HUES64 (cell line): ENCODE measurements at regions not wholly inside any gene's neighbourhood (a gene's known extent, or its start where the extent isn't known, plus 50 kb on each side); places are given as distances from the start of the nearest gene placed in this dataset.

Source experiments
- H3K27ac ChIP-seq: 2 replicates; pipeline ENCODE4 v1.7.0; 2013; ENCODE audit warnings: low read depth, low read length, inconsistent platforms
- H3K27me3 ChIP-seq: 2 replicates; pipeline ENCODE4 v1.6.1; 2013; ENCODE audit warnings: mild to moderate bottlenecking, low read length; ENCODE audit not compliant: insufficient read depth
- H3K36me3 ChIP-seq: 2 replicates; pipeline ENCODE4 v1.6.1; 2013; ENCODE audit warnings: mild to moderate bottlenecking, low read length; ENCODE audit not compliant: insufficient read depth
- H3K4me1 ChIP-seq: 2 replicates; pipeline ENCODE4 v1.6.1; 2013; ENCODE audit warnings: mild to moderate bottlenecking, low read length, moderate library complexity; ENCODE audit not compliant: insufficient read depth
- H3K4me3 ChIP-seq: 2 replicates; pipeline ENCODE4 v1.5.1; 2013; ENCODE audit warnings: mild to moderate bottlenecking, low read length, moderate library complexity
- H3K9ac ChIP-seq: 2 replicates; pipeline ENCODE4 v1.6.1; 2013; ENCODE audit warnings: mild to moderate bottlenecking, low read depth, low read length
- H3K9me3 ChIP-seq: 2 replicates; pipeline ENCODE4 v1.6.1; 2013; ENCODE audit warnings: low read depth, low read length; ENCODE audit not compliant: insufficient read depth
- WGBS: fragments of 150-250, 120-280 bp; methylation state at CpG from one replicate; pipeline ENCODE4 v1.1.7; 2013; ENCODE audit warnings: missing lambda C conversion rate; 5-methylcytosine and 5-hydroxymethylcytosine counted together

GRCh38 chr7:24409431-24410024, 125.5 kb downstream of the NPY start:
- 88% methylated on average over 6 of the region's 6 CpGs for WGBS
- Histone ChIP-seq H3K36me3 (peaks cover 15% of the 10 kb centered on the region), H3K27ac (peak overlapping the region; percentile 6; the same call in 1 of the 2 replicates), H3K4me1 (peaks cover 29% of the 10 kb centered on the region), H3K9me3 (peaks cover 8% of the 10 kb centered on the region; the same call in 1 of the 2 replicates), H3K9ac (no peak overlapping the region), H3K27me3 (no peaks in the 10 kb centered on the region), H3K4me3 (no peak overlapping the region)

- H3K27ac ChIP-seq, result no peak overlapping the region
- H3K4me1 ChIP-seq, result peaks cover 15% of the 10 kb centered on the region
- 85% methylated on average over 3 of the region's 3 CpGs for WGBS
- H3K9ac ChIP-seq, result no peak overlapping the region
- H3K4me3 ChIP-seq, result no peak overlapping the region
- no peaks in the 10 kb centered on the region for H3K27me3 ChIP-seq
- H3K9me3 ChIP-seq, result peaks cover 8% of the 10 kb centered on the region; the same call in 1 of the 2 replicates
- H3K36me3 ChIP-seq, result peaks cover 2% of the 10 kb centered on the region; the same call in 1 of the 2 replicates
These were observed 127.2 kb downstream of the NPY start for GRCh38 chr7:24411226-24411625.

GRCh38 chr7:24417526-24418120, 133.6 kb downstream of the NPY start:
- Histone ChIP-seq H3K4me1 (peaks cover 3% of the 10 kb centered on the region; the same call in 1 of the 2 replicates), H3K27ac (no peak overlapping the region), H3K4me3 (no peak overlapping the region), H3K9me3 (peaks cover 8% of the 10 kb centered on the region; the same call in 1 of the 2 replicates), H3K36me3 (no peaks in the 10 kb centered on the region), H3K9ac (no peak overlapping the region), H3K27me3 (no peaks in the 10 kb centered on the region)
- WGBS, result 87% methylated on average over 7 of the region's 7 CpGs

- H3K27me3 ChIP-seq, result no peaks in the 10 kb centered on the region
- peaks cover 2% of the 10 kb centered on the region; the same call in 1 of the 2 replicates for H3K9me3 ChIP-seq
- no peak overlapping the region for H3K27ac ChIP-seq
- H3K4me1 ChIP-seq, result peaks cover 3% of the 10 kb centered on the region; the same call in 1 of the 2 replicates
- H3K9ac ChIP-seq, result no peak overlapping the region
- no peak overlapping the region for H3K4me3 ChIP-seq
- H3K36me3 ChIP-seq, result no peaks in the 10 kb centered on the region
- WGBS, result 93% methylated on average over 2 of the region's 2 CpGs
These were observed 135.1 kb downstream of the NPY start for GRCh38 chr7:24419077-24419476.

GRCh38 chr7:24419511-24419910, 135.5 kb downstream of the NPY start:
- Histone ChIP-seq H3K27me3 (no peaks in the 10 kb centered on the region), H3K36me3 (no peaks in the 10 kb centered on the region), H3K9ac (no peak overlapping the region), H3K4me1 (peaks cover 3% of the 10 kb centered on the region; the same call in 1 of the 2 replicates), H3K9me3 (peaks cover 4% of the 10 kb centered on the region), H3K4me3 (no peak overlapping the region), H3K27ac (no peak overlapping the region)

- H3K9ac ChIP-seq, result no peak overlapping the region
- peaks cover 11% of the 10 kb centered on the region for H3K4me1 ChIP-seq
- 76% methylated on average over 4 of the region's 4 CpGs for WGBS
- no peaks in the 10 kb centered on the region for H3K36me3 ChIP-seq
- H3K4me3 ChIP-seq, result no peak overlapping the region
- H3K9me3 ChIP-seq, result peaks cover 27% of the 10 kb centered on the region
- H3K27ac ChIP-seq, result no peak overlapping the region
- H3K27me3 ChIP-seq, result no peaks in the 10 kb centered on the region
These were observed 138.5 kb downstream of the NPY start for GRCh38 chr7:24422441-24423010.

- Histone ChIP-seq H3K9ac (no peak overlapping the region), H3K9me3 (peaks cover 27% of the 10 kb centered on the region), H3K27me3 (peaks cover 10% of the 10 kb centered on the region; the same call in 1 of the 2 replicates), H3K36me3 (no peaks in the 10 kb centered on the region), H3K4me3 (no peak overlapping the region), H3K27ac (no peak overlapping the region), H3K4me1 (peaks cover 21% of the 10 kb centered on the region)
- WGBS, result 93% methylated on average over 5 of the region's 5 CpGs
These were observed 141.7 kb downstream of the NPY start for GRCh38 chr7:24425664-24426063.

- Histone ChIP-seq H3K4me3 (0 out of 2 replicates have a peak overlapping the region, but pooled peaks have one; percentile 5), H3K9me3 (peaks cover 27% of the 10 kb centered on the region), H3K27ac (peak overlapping the region; percentile 58; the same call in 1 of the 2 replicates), H3K36me3 (no peaks in the 10 kb centered on the region), H3K4me1 (peaks cover 21% of the 10 kb centered on the region), H3K27me3 (peaks cover 10% of the 10 kb centered on the region; the same call in 1 of the 2 replicates), H3K9ac (no peak overlapping the region)
- WGBS, result 18% methylated on average over 2 of the region's 2 CpGs
These were observed 143.1 kb downstream of the NPY start for GRCh38 chr7:24427048-24427447.

GRCh38 chr7:24428676-24429075, 144.6 kb upstream of the PALS2 start:
- no peaks in the 10 kb centered on the region for H3K36me3 ChIP-seq
- H3K27me3 ChIP-seq, result peaks cover 16% of the 10 kb centered on the region
- H3K9ac ChIP-seq, result no peak overlapping the region
- peaks cover 27% of the 10 kb centered on the region for H3K9me3 ChIP-seq
- no peak overlapping the region for H3K4me3 ChIP-seq
- H3K27ac ChIP-seq, result no peak overlapping the region
- 80% methylated on average over 3 of the region's 3 CpGs for WGBS
- H3K4me1 ChIP-seq, result peaks cover 24% of the 10 kb centered on the region

GRCh38 chr7:24432677-24433076, 140.6 kb upstream of the PALS2 start:
- Histone ChIP-seq H3K4me1 (peaks cover 50% of the 10 kb centered on the region), H3K36me3 (no peaks in the 10 kb centered on the region), H3K9me3 (no peaks in the 10 kb centered on the region), H3K9ac (no peak overlapping the region), H3K27me3 (peaks cover 26% of the 10 kb centered on the region), H3K4me3 (no peak overlapping the region), H3K27ac (no peak overlapping the region)
- 95% methylated on average over 30 of the region's 30 CpGs for WGBS

- Histone ChIP-seq H3K4me3 (no peak overlapping the region), H3K4me1 (peaks cover 41% of the 10 kb centered on the region), H3K9ac (0 out of 2 replicates have a peak overlapping the region, but pooled peaks have one; percentile 17), H3K9me3 (no peaks in the 10 kb centered on the region; the same call in 1 of the 2 replicates), H3K27me3 (peaks cover 16% of the 10 kb centered on the region), H3K27ac (peak overlapping the region; percentile 71; the same call in 1 of the 2 replicates), H3K36me3 (no peaks in the 10 kb centered on the region)
- WGBS, result 5% methylated on average over 4 of the region's 4 CpGs
These were observed 138.3 kb upstream of the PALS2 start for GRCh38 chr7:24434972-24435371.
